Right lobe of liver (tissue), 4 donors: ENCODE measurements at regions not wholly inside any gene's neighbourhood (a gene's known extent, or its start where the extent isn't known, plus 50 kb on each side); places are given as distances from the start of the nearest gene placed in this dataset.

ENCODE experiments used
- CTCF ChIP-seq, 4 donors: fragments of 200-600 bp in 3 of 4; fragments of 450-650 bp in 1 of 4; IDR thresholded peaks; one replicate each; pipeline versions ENCODE4 v1.5.1 to v1.8.0; 2016 to 2022; ENCODE audit warnings: antibody characterized with exemption in 4 of 4, mild to moderate bottlenecking in 2 of 4
- POLR2A ChIP-seq: fragments of 450-650 bp; IDR thresholded peaks from one replicate; pipeline ENCODE4 v1.6.1; 2017; ENCODE audit warnings: antibody characterized with exemption, mild to moderate bottlenecking
- donor health status: DM: no; HTN: no; CAD: no.
- donor health status: DM: no; HTN: no; CAD: no.
- donor health status: DM: no; HTN: yes; CAD: no.

- no peak for TF ChIP-seq CTCF (IDR thresholded peaks at IDR 0.05)
- TF ChIP-seq POLR2A: no peak
Observed at GRCh38 chr16:19972111-19972510, 87.5 kb upstream of the GPRC5B start.
